Caco-2 (cell line): ENCODE measurements at regions not wholly inside any gene's neighbourhood (a gene's known extent, or its start where the extent isn't known, plus 50 kb on each side); places are given as distances from the start of the nearest gene placed in this dataset.

Source experiments
- BruUV-seq: library from RNA; stranded (reverse); fragments of 400-500 nt; replicated peaks from 2 replicates; lab custom pipeline; 2021; lab: Mats Ljungman, UMichigan
- CTCF ChIA-PET: fragments of 300-600 bp; sonication (Branson Sonifier 250); formaldehyde crosslinking; loops from one replicate; lab custom pipeline; 2022; ENCODE audit warnings: antibody characterized with exemption; lab: Charles Lee
- POLR2A ChIA-PET: fragments of 300-600 bp; sonication (Branson Sonifier 250); formaldehyde crosslinking; loops from one replicate; lab custom pipeline; 2022; ENCODE audit warnings: antibody characterized with exemption; lab: Charles Lee
- DNase-seq, 2 experiments: peaks; one replicate each; pipeline versions ENCODE4 v3.0.0 to v3.0.0-alpha.2; 2020 to 2022
- H3K27me3 ChIP-seq: replicated peaks from 2 replicates; pipeline ENCODE4 v1.6.0; 2011; ENCODE audit warnings: low read length; ENCODE audit not compliant: control insufficient read depth, insufficient read depth
- H3K36me3 ChIP-seq: 2 replicates; pipeline ENCODE4 v1.5.1; 2011; ENCODE audit warnings: low read length; ENCODE audit not compliant: control insufficient read depth, insufficient read depth
- H3K4me1 ChIP-seq: fragments of 250-450 bp; sonication (Bioruptor Pico); 2 replicates; pipeline ENCODE4 v1.5.1; 2020; ENCODE audit warnings: mild to moderate bottlenecking
- H3K4me3 ChIP-seq: 2 replicates; pipeline ENCODE4 v1.5.1; 2011; ENCODE audit warnings: low read depth, mild to moderate bottlenecking, control low read depth, low read length
- H3K9me3 ChIP-seq: fragments of 250-450 bp; sonication (Bioruptor Pico); 2 replicates; pipeline ENCODE4 v1.5.1; 2020; ENCODE audit warnings: mild to moderate bottlenecking, moderate library complexity
- H3K27ac Mint-ChIP-seq: one replicate; pipeline ENCODE4 v1.8.0; 2022; ENCODE audit warnings: mixed read lengths; ENCODE audit not compliant: unreplicated experiment
- H3K27me3 Mint-ChIP-seq: one replicate; pipeline ENCODE4 v1.8.0; 2022; ENCODE audit warnings: mixed read lengths; ENCODE audit not compliant: insufficient read depth, unreplicated experiment
- H3K36me3 Mint-ChIP-seq: one replicate; pipeline ENCODE4 v1.8.0; 2022; ENCODE audit warnings: mild to moderate bottlenecking, mixed read lengths; ENCODE audit not compliant: insufficient read depth, unreplicated experiment
- H3K4me1 Mint-ChIP-seq: one replicate; pipeline ENCODE4 v1.8.0; 2022; ENCODE audit warnings: low read depth, mixed read lengths; ENCODE audit not compliant: unreplicated experiment
- H3K4me3 Mint-ChIP-seq: one replicate; pipeline ENCODE4 v1.8.0; 2022; ENCODE audit warnings: mild to moderate bottlenecking, moderate library complexity, mixed read lengths; ENCODE audit not compliant: unreplicated experiment
- H3K9me3 Mint-ChIP-seq: one replicate; pipeline ENCODE4 v1.8.0; 2022; ENCODE audit warnings: mixed read lengths; ENCODE audit not compliant: unreplicated experiment
- CTCF ChIP-seq, 2 experiments: fragments of 200-600 bp in 1 of 2; IDR thresholded peaks; 1 replicate in 1 of 2; 2 replicates in 1 of 2; pipeline versions ENCODE4 v1.5.1 to v1.8.0; 2011 to 2022; ENCODE audit warnings: antibody characterized with exemption in 1 of 2, control low read depth in 1 of 2, inconsistent platforms in 1 of 2, low read depth in 1 of 2, low read length in 1 of 2, mild to moderate bottlenecking in 1 of 2, moderate library complexity in 1 of 2; ENCODE audit not compliant: insufficient read depth in 1 of 2, severe bottlenecking in 1 of 2, unreplicated experiment in 1 of 2
- intact Hi-C: fragments of 100-400 bp; cut with micrococcal nuclease; formaldehyde crosslinking; loops from one replicate; pipeline ENCODE4 v1.10.0; 2022; ENCODE audit not compliant: unreplicated experiment

- ChIA-PET CTCF (no interaction called here), POLR2A (no interaction called here)
- Mint-ChIP-seq H3K9me3 (no peaks in the 10 kb centered on the region), H3K27me3 (peaks cover 4% of the 10 kb centered on the region), H3K4me1 (no peaks in the 10 kb centered on the region), H3K4me3 (no peak overlapping the region), H3K36me3 (no peaks in the 10 kb centered on the region), H3K27ac (no peak overlapping the region)
- Histone ChIP-seq H3K4me1 (no peaks in the 10 kb centered on the region), H3K4me3 (no peak overlapping the region), H3K27me3 (no peaks in the 10 kb centered on the region), H3K36me3 (no peaks in the 10 kb centered on the region), H3K9me3 (no peaks in the 10 kb centered on the region)
- intact Hi-C loops = no loop called here
- DNase-seq = no peak
- BruUV-seq = no TSS peak
- no peak for TF ChIP-seq CTCF (IDR thresholded peaks at IDR 0.05; ENCODE audit: insufficient read depth in 1 of 2, low read depth in 1 of 2, low read length in 1 of 2, severe bottlenecking in 1 of 2, unreplicated experiment in 1 of 2)
Observed at GRCh38 chr2:76387294-76387693, 676.6 kb upstream of the GCFC2 start.

- H3K9me3 ChIP-seq = no peaks in the 10 kb centered on the region
- no peaks in the 10 kb centered on the region for H3K36me3 ChIP-seq
- Mint-ChIP-seq H3K36me3 (no peaks in the 10 kb centered on the region), H3K27ac (no peak overlapping the region), H3K27me3 (peaks cover 4% of the 10 kb centered on the region), H3K4me3 (no peak overlapping the region), H3K4me1 (no peaks in the 10 kb centered on the region), H3K9me3 (no peaks in the 10 kb centered on the region)
- ChIA-PET POLR2A (no interaction called here), CTCF (no interaction called here)
- DNase-seq = no peak
- BruUV-seq = no TSS peak
- intact Hi-C loops = no loop called here
- no peaks in the 10 kb centered on the region for H3K4me1 ChIP-seq
- no peak overlapping the region for H3K4me3 ChIP-seq
- H3K27me3 ChIP-seq = no peaks in the 10 kb centered on the region
- TF ChIP-seq CTCF (IDR thresholded peaks at IDR 0.05; ENCODE audit: insufficient read depth in 1 of 2, low read depth in 1 of 2, low read length in 1 of 2, severe bottlenecking in 1 of 2, unreplicated experiment in 1 of 2) = no peak
Observed at GRCh38 chr2:76385943-76386342, 675.2 kb upstream of the GCFC2 start.

GRCh38 chr2:76381624-76382023 lies 670.9 kb upstream of the GCFC2 start:
- Histone ChIP-seq H3K4me1 (no peaks in the 10 kb centered on the region), H3K27me3 (no peaks in the 10 kb centered on the region), H3K9me3 (no peaks in the 10 kb centered on the region), H3K36me3 (no peaks in the 10 kb centered on the region), H3K4me3 (no peak overlapping the region)
- no peaks in the 10 kb centered on the region for H3K9me3 Mint-ChIP-seq
- H3K36me3 Mint-ChIP-seq = no peaks in the 10 kb centered on the region
- H3K27ac Mint-ChIP-seq = no peak overlapping the region
- H3K4me3 Mint-ChIP-seq = no peak overlapping the region
- no peak for DNase-seq
- POLR2A ChIA-PET = no interaction called here
- TF ChIP-seq CTCF (IDR thresholded peaks at IDR 0.05; ENCODE audit: insufficient read depth in 1 of 2, low read depth in 1 of 2, low read length in 1 of 2, severe bottlenecking in 1 of 2, unreplicated experiment in 1 of 2) = no peak
- no peaks in the 10 kb centered on the region for H3K4me1 Mint-ChIP-seq
- no TSS peak for BruUV-seq
- intact Hi-C loops = no loop called here
- CTCF ChIA-PET = no interaction called here
- H3K27me3 Mint-ChIP-seq = peaks cover 4% of the 10 kb centered on the region
